ENCODE measurements at regions not wholly inside any gene's neighbourhood (a gene's known extent, or its start where the extent isn't known, plus 50 kb on each side); places are given as distances from the start of the nearest gene placed in this dataset.

DNA sequence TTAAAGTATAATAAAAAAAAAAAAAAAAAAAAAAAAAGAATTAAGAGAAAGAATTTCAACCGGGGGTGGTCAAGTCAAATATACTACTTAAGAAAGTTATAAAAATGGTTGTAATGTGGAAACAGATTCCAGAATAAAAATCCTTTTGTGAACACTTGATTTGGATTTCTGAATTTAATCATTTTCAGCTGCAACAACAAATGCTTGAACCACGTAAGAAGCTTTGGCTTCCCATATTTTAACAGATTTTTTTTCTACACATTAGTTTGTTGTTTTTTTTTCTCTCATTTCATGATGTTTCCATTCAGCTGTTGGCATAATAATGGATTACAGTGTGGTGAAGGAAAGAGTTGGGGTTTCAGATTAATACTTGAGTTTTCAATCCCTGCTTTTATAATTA lies 137.3 kb upstream of the AGR3 start:
- no peak for DNase-seq (ENCODE audit: low read depth)

DNA sequence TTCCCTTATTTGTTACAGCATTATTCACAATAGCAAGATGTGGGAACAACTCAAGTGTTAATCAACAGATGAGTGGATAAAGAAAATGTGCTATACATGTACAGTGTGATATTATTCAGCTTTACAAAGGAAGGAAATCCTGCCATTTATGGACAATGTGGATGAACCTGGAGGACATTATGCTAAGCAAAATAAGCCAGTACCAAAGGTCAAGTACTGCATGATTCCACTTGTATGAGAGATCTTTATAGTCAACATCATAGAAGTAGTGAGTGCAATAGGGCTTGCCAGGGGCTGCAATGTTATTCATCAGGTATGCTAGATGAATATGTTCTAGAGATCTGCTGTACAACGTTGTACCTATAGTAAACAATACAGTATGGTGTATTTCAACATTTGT lies 138.5 kb upstream of the AGR3 start:
- no peak for DNase-seq (ENCODE audit: low read depth)

DNA sequence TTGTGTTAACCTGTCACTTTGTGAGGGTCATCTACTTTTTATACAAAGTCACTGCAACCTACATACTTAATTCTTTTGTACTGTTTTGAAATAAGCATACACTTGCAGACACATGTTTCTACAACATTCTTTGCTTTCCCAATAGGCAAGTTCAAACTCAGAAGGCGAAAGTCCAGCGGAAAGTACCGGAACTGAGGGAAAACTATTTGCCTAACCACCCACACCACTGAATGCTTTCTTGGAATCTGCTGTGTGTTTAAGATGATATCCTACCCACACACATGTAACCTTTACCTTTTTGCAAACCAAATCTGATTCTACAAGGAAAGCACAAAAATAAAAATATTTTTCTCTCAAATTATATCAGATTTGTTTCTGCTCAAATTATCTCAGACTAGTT lies 139.4 kb upstream of the AGR3 start:
- peak; percentile 62 for DNase-seq (ENCODE audit: low read depth)

DNA sequence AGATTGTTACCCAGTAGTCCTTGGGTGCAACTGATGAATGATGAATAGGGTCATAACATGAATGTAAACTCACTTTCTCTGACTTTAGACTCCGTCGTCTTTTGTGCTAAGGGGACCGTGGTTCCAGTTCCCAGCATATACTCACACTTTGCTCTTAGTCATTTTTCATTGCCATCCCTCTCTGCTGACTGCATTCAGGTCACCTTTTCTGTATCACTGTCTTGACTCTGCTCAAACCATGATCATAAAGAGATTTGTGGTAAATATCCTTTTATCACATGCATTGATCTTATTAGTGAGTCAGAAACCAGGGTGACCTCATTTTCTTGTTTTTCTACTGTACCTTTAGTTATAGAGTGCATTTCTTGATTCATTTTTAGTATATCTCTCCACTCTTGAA lies 141.1 kb upstream of the AGR3 start:
- no peak for DNase-seq (ENCODE audit: low read depth)

DNA sequence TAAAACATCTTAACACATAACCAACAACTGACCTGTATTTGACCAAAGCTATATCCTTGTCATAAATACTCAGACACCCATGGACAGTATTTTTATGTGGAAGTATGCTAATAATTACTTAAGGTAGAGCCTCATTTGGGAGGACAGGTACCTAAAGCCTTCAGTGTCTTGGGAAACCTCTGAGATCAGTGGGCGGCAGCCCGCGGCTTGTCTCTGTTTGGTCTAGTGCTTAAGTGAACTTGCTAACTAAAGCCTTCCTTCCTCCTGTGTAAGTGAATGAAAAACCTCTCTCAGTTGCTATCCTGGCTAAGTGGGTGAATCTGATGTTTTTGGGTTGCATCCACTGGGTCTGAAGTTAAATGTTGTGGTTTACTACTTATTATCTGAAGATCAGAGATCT lies 144.5 kb upstream of the AGR3 start:
- DNase-seq (ENCODE audit: low read depth): no peak

DNA sequence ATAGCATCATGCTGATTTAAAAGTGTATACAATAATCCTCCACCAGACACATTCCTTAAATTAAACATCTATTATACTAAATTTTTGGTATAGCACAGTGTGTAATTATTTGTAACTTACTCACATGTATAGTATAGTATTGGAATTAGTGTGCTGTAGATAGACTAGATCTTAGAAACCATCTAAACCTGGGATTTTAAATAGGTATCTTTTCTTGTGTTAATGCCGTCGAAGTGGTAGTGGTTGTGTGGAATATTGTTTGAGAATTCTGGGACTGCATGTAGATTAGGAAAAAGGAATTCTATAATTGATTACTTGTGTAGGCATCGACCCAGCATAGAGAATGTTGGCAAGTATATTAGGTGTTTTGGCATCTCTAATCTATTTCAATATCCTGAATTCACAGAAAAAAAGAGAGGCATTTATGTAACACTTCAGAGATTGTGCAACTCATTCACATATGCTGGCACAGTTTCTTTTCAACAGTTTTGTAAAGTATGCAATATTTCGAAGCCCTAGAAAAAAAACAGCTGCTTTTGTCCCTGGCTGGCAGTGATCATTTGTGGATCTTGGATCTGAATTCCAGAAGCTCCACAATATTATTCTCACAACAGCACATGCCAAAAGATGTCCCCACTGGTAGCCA lies 145.5 kb upstream of the AGR3 start:
- peak; percentile 51 for DNase-seq (ENCODE audit: low read depth)

DNA sequence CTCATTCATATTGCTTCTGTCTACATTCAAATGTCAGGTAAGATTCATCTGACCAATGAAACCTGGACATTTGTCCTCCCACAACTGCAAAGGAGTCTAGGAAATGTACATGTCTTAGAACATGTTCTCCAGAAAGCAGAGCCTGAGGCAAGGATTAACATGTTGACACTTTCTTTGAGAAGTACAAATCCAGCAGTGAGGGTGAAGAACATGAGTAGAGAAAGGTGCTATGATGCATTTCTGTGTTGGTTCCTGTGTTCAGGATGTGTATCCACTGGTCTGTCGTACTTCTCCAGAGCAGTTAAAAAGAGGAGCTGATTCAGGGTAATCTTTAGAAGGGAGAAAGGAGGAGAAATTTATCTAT lies 146.0 kb upstream of the AGR3 start:
- no peak for DNase-seq (ENCODE audit: low read depth)

DNA sequence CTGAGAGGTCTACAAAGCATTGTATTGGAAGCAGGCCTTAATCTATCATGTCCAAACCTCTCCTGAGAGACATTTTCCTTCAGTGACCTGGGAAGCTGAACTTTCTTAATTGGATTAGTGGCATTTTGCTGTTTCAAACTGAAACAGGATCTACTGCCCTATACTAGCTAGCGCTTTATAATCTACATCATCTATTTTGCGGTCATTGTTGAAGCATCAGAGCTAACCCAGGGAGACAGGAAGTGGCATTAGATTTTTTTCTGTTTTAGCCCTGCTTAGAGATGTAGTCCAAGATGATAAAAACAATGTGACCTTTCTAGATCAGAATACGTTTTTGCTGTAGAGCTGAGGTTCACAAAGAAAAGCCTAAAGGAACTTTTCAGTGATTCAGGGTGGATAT lies 147.4 kb upstream of the AGR3 start:
- no peak for DNase-seq (ENCODE audit: low read depth)

DNA sequence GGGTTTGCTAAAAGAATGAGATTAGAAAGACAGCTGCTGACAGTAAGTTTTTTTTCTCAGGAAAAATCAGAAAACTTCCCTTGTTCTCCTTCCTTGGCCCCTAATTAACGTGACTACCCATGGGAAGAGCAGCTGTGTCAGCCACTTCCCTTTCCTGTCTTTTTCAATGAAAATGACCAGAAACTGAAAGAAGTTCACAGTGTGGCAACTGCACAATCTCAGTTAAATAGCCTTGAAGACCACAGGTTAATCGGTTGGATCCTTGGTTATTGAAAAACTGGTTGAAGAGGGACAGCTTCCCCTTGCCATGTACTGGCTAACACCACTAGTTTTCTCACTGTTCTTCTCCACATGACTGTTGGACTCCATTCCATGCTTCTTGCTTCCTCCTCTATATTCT lies 148.8 kb upstream of the AGR3 start:
- no peak for DNase-seq (ENCODE audit: low read depth)

DNA sequence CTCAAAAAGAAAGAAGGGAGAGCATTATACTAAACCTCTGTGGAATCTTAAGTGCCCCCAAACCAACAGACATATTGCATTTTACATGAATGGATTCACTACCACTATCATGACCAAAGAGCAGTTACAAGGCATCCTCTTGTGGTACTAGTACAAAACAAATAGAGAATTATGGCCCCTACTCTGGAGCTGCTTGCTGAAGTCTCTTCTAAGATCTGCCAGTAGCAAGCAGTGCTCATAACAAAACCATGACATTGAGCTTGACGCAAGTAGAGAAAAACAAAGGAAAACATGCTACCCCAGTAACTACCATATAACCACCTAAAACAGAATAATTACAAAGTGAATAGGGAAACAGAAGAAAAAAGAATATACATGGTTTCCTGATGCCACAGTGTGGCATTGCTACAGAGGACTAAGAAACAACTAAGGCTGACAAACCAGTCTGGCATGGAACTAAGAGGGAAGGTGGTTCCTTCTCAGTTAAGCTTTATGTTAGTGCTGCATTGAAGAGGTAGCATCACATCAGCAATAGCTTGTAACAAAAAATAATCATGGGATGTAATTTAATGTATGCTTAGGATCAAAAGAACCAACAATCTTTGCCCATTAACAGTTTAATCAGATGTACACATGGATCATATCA lies 150.2 kb upstream of the AGR3 start:
- DNase-seq (ENCODE audit: low read depth): no peak

DNA sequence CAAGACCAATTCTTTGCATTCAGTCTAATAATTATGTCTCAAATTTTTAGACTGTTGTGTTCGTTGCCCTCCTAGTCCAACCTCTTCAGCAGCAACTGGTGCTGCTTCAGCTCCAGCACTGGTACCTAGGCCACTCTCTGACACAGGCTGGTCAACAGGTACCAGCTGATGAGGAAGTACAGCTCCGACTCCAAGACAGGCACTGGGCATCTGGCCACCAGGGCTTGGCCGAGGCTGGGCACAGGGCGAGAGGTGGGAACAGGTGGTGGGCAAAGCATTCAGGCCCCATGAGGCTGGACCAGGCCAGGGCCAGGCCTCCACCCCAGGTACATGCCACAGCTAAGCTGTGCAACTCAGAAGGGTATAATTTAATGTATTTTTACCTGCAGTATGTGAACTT lies 151.5 kb upstream of the AGR3 start:
- DNase-seq (ENCODE audit: low read depth): no peak

DNA sequence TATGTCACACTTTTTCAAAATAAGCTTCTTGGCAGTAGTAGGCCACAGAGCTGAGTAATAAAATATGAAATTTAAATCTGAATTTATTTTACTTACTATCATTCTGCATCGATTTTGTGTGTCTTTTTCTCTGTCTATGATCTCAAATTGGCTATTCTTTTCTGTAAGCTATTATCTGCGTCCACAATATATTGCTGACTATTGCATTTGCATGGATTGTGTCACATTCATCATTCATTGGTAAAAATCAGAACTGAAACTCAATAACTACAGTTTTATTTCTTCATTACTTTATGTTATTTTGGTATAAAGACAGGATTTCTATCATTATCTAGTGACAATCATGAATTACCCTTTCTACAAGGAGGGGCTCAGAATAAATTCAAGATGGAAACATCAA lies 154.8 kb upstream of the AGR3 start:
- no peak for DNase-seq (ENCODE audit: low read depth)

DNA sequence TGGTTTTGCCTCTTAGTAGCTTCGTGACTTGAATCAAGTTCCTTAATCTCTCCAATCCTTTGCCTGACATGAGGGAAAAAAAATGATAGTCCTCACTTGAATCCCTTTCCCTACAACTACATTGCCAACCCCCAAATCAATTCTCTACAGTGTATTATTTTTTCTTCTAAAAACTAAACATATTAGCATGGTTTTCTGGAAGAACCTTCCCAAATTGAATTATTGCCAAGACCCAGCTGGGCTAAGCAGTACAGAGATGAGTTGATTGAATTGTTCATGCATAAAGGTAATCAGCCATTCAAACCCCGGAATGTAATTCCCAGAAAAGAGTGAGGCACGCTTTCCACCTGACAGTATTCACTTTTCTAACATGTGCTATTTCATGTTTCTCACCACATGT lies 155.6 kb upstream of the AGR3 start:
- DNase-seq (ENCODE audit: low read depth): no peak

DNA sequence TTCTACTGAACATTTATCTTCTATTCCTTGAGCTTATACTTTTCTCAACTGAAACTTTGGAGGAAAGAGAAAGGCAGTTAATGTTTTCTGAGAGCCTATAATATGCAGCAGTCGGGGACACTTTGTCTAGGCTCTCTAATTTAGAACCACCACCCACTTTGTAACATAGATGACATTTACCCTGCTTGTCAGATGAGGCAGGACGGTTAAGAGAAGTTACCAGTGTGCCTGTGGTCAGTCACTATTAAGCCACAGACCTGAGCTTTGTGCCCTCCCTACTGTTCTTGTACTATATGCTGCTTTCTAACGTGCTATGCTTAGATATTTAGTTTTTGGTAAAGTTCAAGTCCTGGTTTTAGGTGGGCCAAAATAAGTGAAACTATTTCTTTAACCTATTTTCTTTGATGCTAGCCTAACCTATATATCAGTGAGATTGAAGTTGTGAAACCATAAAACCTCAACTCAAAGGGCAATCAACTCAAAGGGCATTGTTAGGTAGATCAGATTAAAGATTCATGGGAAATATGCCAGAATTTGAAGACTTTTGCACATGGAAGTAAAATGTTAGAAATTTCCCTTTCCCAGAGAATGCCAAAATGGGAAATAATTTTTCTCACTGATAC lies 156.5 kb upstream of the AGR3 start:
- no peak for DNase-seq (ENCODE audit: low read depth)

DNA sequence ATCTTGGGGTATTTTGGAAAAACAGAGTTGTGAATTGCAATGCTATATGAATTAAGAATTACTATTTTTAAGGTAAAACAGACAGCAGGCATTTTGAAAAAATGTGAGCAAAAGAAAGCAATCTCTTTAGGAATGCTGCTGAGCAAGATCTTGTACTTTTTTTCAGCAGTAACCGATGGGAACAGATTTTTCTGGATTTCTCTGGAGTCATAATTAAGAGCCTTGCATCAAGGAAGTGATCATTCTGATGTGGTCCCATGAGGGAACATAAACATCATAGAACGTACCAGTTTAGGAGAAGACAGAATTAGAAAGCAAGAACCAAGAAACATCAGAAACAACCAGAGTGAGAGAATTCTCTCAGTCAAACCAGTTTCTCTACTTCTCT lies 157.0 kb upstream of the AGR3 start:
- DNase-seq (ENCODE audit: low read depth): no peak

DNA sequence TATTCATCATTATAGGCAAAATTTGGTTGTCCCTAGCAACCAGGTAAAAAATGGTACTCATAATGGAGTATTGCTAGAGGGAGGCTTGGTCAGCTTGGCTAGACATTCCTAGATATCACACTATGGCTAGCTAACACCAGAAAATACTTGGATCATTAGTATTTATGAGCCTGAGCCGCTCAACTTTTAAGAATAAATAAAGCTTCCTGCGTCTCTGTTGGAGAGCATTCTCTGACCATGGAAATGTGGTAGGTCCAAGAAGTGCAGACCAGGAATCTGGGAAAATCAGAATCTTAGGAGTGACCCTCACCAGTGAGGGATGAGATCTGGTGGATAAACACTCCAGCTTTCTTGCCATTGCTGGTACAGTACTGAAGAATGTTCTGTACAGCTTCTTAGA lies 157.6 kb upstream of the AGR3 start:
- no peak for DNase-seq (ENCODE audit: low read depth)

DNA sequence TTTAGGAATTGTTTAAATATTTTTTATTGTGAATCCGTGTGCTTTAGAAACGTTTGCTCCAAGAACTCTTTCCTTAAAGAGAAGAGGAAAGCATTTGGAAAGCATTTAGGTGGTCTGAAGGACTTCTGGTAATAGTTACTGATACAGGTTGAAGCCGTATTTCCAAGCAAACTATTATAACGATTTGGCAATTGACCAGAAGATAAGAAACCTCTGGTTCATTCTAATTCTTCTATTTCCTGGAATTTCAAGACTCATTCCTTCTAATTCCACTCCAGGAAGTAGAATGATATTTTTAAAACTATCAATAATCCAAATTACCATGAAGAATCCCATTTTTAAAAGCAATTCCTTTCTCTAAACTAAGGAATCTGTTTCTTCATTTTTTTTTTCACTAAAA lies 158.9 kb upstream of the AGR3 start:
- no peak for DNase-seq (ENCODE audit: low read depth)

DNA sequence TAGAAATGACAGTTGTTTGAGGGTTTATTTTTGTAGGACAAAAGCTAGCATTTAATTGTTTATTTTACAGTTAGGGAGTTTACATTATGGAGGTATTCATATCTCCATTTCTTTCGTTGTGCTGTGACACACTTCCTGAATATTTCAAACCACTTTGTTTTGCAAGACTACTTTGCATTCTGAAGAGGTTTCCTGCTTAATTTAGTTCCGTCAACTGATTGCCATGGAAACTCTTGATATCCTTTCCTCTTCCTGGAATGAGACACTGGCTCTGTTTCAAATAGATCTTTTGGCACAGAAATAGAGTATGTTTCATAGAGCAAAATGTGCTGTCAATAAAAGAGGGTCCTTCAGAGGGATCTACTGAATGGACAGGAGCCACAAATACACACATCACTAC lies 159.5 kb upstream of the AGR3 start:
- DNase-seq (ENCODE audit: low read depth): peak; percentile 96

DNA sequence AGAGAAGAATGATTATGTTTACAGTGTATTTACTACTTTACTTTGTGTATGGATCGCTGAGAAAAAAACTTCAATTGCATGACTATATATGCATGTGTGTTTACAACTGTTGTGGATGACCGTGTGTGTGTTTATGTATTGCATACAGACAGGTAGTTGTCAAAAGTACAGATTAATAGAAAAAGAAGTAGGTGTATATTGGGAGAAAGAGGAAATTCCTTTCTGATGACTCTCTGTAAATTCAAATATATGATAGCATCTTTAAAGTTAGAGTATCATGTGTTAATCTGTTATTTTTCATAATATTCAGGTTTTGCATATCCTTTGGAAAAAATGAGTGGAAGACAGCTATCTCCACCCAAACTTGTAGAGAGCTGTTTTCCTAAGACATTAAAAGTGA lies 160.4 kb upstream of the AGR3 start:
- no peak for DNase-seq (ENCODE audit: low read depth)

DNA sequence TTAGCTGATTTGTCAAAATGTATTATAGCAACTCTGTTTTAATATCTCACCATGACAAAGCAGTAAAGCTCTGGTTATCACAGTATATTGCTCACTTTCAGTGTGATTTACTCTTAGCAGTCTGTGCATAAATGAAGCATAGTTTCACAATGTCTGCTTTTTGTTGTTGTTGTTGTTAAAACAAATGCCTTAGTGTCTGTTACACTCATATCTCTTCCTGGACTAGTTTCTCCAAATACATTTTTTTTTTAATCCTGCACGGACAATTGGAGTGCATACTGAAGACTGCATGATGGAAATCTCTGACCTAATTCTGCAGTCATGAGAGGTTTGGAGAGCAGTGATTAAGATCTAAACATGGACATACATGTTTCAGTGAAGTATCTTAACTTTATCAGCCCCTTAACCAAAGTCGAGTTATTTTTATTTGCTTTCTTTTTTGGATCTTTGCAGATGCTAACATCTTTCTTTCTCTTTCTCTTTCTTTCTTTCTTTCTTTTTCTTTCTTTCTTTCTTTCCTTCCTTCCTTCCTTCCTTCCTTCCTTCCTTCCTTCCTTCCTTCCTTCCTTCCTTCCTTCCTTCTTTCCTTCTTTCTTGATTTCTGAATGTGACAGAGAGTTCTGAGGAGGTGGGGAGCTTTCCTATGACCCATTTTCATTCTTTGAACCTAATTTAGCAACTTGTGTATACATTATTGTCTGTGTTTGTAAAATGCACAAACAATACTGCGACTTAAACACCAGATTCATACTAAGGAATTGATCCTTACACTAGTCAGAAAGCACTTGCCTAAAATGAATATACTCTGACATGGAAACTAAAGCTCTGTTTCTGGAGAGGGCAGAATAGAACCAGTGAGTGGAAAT lies 161.5 kb upstream of the AGR3 start:
- DNase-seq (ENCODE audit: low read depth): peak; percentile 76

DNA sequence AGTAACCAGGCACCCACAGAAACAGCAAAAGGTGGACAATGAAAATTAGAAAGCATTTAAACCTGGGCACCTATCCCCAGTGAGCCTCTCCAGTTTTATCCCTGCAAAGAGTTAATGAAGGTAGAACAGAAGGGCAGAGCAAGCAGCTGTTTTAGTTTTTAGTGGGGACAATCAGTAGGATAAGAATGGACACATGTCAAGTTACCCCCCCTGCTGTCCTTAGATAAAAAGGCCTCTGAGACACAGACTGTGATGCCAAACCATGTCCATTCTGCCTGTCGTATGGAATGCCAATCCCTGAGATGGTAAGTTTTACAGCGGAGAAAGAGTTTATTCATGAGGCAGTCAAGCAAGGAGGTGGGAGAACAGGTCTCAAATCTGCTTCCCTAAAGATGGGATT lies 162.6 kb upstream of the AGR3 start:
- no peak for DNase-seq (ENCODE audit: low read depth)

DNA sequence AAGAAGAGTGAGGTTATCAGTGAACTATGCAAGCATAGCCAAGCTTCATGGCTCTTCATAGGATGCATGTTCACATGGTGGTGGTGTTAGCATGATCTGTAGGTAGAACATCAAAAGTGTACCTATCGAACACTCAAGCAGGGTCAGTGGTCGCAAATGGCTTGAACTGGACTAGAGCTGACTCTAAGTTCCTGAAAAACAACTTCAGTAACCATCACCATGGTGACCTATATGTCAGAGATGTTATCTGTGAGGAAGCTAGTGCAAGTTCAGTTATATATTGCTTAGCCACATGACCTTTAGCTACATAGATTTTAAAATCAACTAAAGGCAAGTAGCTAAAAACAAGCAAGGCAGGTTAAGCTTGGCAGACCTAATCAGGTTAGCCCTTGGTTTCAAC lies 163.1 kb upstream of the AGR3 start:
- no peak for DNase-seq (ENCODE audit: low read depth)

DNA sequence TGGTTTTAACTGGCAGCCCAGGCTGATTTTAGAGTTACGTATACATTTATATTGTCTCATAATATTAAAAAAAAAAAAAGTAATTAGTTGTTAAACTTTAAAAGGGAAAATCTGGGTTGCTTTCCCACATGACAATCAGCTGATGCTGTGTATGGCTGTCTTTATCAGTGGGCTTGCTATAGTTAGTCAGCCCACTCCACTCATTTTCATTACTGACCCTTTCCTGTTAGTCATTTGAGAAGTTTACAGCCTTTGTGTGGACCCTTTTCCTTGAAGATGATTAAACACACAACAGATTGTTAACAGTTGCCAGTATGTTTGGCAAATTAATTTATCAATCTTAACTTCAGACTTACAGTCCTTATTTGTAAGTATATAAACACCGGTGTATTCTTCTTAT lies 164.5 kb upstream of the AGR3 start:
- DNase-seq (ENCODE audit: low read depth): no peak
